ENCODE measurements at regions not wholly inside any gene's neighbourhood (a gene's known extent, or its start where the extent isn't known, plus 50 kb on each side); places are given as distances from the start of the nearest gene placed in this dataset.

DNA sequence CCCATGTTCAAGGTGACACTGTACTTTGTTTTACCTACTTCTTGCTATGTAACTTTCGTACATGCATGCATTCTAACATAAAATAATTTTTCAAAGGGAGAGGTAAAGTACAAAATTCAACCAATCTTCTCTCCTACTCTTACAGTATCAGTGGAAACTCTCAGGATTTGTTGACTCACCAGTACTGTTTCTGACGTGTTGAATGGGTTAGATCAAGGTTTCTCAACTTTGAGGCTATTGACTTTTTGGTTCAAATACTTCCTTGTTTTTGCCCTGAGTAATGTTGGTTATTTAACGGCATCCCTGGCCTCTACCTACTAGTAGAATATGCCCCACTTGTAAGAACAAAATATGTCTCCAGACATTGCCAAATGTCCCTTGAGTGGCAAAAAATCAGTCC, 94.6 kb upstream of the SMAD1 start:
- intact Hi-C loops (cut with DNase I), result no loop called here
- Histone ChIP-seq H3K27me3 (ENCODE audit: insufficient read depth in 3 of 3, low read length in 2 of 3) (no peaks in the 10 kb centered on the region), H3K4me1 (no peaks in the 10 kb centered on the region), H3K36me3 (ENCODE audit: insufficient read depth in 1 of 2, low read depth in 1 of 2) (no peaks in the 10 kb centered on the region), H3K9me3 (no peaks in the 10 kb centered on the region), H3K27ac (no peak overlapping the region), H3K4me3 (no peak overlapping the region)
- WGBS, 3 donors, result 82 to 90% (median 90%) methylated on average over 3 of the region's 3 CpGs
- TF ChIP-seq CTCF (IDR thresholded peaks at IDR 0.05), result no peak
- DNase-seq, result no peak
- no peak for ATAC-seq

DNA sequence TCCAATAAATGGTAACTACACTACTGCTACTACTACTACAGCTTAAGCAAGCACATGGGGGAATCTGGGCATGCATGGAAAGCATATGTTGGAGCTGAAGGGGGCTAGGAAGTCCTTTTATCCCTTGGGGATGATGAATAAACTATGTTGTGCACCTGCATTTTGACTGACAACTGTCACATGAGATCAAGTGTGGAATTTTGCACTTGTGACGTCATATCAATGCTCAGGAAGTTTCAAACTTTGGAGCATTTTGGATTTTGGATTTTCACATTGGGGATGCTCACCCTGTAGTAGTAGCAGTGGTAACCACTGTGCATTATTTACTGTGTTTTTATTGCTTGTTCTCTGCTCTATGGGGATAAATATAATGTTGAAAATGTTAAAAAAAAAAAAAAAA, 100.5 kb upstream of the SMAD1 start:
- DNase-seq, result no peak

GRCh38 chr4:145380123-145380522, 101.5 kb upstream of the SMAD1 start:
- no peaks in the 10 kb centered on the region for H3K36me3 ChIP-seq (ENCODE audit: insufficient read depth in 1 of 2, low read depth in 1 of 2)
- ATAC-seq (no peak), DNase-seq (no peak)
- no peak overlapping the region for H3K27ac ChIP-seq
- no peak for TF ChIP-seq CTCF (IDR thresholded peaks at IDR 0.05)
- no peaks in the 10 kb centered on the region for H3K4me1 ChIP-seq
- no peaks in the 10 kb centered on the region for H3K27me3 ChIP-seq (ENCODE audit: insufficient read depth in 3 of 3, low read length in 2 of 3)
- no peaks in the 10 kb centered on the region for H3K9me3 ChIP-seq
- intact Hi-C loops (cut with DNase I), result no loop called here
- H3K4me3 ChIP-seq, result no peak overlapping the region

More for the DNA sequence above, 100.5 kb upstream of the SMAD1 start:
- Histone ChIP-seq H3K27ac (no peak overlapping the region), H3K4me3 (no peak overlapping the region), H3K27me3 (ENCODE audit: insufficient read depth in 3 of 3, low read length in 2 of 3) (no peaks in the 10 kb centered on the region), H3K9me3 (no peaks in the 10 kb centered on the region), H3K4me1 (no peaks in the 10 kb centered on the region), H3K36me3 (ENCODE audit: insufficient read depth in 1 of 2, low read depth in 1 of 2) (no peaks in the 10 kb centered on the region)
- WGBS, 3 donors, result 70 to 95% (median 79%) methylated on average over 1 of the region's 1 CpG
- TF ChIP-seq CTCF (IDR thresholded peaks at IDR 0.05), result no peak
- no peak for ATAC-seq
- intact Hi-C loops (cut with DNase I), result no loop called here

- no peaks in the 10 kb centered on the region for H3K27me3 ChIP-seq (ENCODE audit: insufficient read depth in 3 of 3, low read length in 2 of 3)
- no peaks in the 10 kb centered on the region for H3K4me1 ChIP-seq
- WGBS, 3 donors, result 94 to 95% (median 95%) methylated on average over 20 of the region's 20 CpGs
- DNase-seq, result no peak
- TF ChIP-seq CTCF (IDR thresholded peaks at IDR 0.05), result no peak
- no peaks in the 10 kb centered on the region for H3K9me3 ChIP-seq
- H3K36me3 ChIP-seq (ENCODE audit: insufficient read depth in 1 of 2, low read depth in 1 of 2), result no peaks in the 10 kb centered on the region
- no peak overlapping the region for H3K4me3 ChIP-seq
- intact Hi-C loops (cut with DNase I), result no loop called here
- no peak overlapping the region for H3K27ac ChIP-seq
- no peak for ATAC-seq
These were observed 106.2 kb upstream of the SMAD1 start for GRCh38 chr4:145375416-145375815.

DNA sequence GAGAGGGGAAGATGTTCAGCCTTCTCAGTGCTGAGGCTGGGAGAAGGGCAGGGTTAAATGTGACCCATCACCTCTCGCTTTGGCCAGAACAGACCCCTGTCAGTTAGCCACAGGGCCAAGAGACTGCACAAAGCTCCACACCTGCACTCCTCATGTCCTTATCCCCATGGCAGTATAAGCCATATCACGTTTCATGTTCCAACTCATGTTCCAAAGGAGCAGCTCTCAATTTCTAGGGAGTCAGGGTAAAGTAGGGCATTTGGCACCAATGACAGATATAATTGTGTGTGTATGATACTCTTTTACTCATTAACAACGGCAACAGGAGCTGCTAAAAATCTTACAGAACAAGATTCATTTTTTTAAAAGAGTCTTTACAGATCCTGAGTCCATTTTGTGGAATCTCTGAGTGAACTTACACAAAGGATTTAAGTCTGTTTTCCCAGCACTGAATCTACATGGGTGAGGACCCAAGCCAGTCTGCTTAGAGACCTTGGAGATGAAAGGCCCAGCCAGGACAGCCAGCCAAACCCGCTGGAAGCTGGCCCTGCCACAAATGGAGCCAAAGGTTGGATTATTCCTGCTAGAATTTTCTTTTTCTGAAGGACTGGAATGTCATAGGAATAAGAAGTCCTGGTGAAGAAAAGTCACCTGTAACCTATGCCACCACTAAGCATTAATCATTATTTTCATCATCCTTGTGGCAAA, 129.1 kb upstream of the SMAD1 start:
- H3K4me1 ChIP-seq, result peaks cover 20% of the 10 kb centered on the region
- intact Hi-C loops (cut with DNase I), result no loop called here
- no peaks in the 10 kb centered on the region for H3K9me3 ChIP-seq
- H3K27ac ChIP-seq, result no peak overlapping the region
- no peak for TF ChIP-seq CTCF (IDR thresholded peaks at IDR 0.05)
- DNase-seq (no peak), ATAC-seq (peak in 3 of 4 donors; percentile 32 to 60 (median 58))
- no peaks in the 10 kb centered on the region for H3K27me3 ChIP-seq (ENCODE audit: insufficient read depth in 3 of 3, low read length in 2 of 3)
- WGBS, 3 donors, result 22 to 36% (median 26%) methylated on average over 4 of the region's 4 CpGs
- no peaks in the 10 kb centered on the region for H3K36me3 ChIP-seq (ENCODE audit: insufficient read depth in 1 of 2, low read depth in 1 of 2)
- no peak overlapping the region for H3K4me3 ChIP-seq

All from psoas muscle (tissue), 7 donors.